GM20000 (cell line): ENCODE measurements at regions not wholly inside any gene's neighbourhood (a gene's known extent, or its start where the extent isn't known, plus 50 kb on each side); places are given as distances from the start of the nearest gene placed in this dataset.

ENCODE experiments used
- DNase-seq: peaks from one replicate; pipeline ENCODE4 v3.0.0; 2012; ENCODE audit warnings: low spot score
- CTCF ChIP-seq: IDR thresholded peaks from 2 replicates; pipeline ENCODE4 v1.5.1; 2012; ENCODE audit warnings: mild to moderate bottlenecking, control low read depth; ENCODE audit errors: extremely low read depth, missing control alignments

DNA sequence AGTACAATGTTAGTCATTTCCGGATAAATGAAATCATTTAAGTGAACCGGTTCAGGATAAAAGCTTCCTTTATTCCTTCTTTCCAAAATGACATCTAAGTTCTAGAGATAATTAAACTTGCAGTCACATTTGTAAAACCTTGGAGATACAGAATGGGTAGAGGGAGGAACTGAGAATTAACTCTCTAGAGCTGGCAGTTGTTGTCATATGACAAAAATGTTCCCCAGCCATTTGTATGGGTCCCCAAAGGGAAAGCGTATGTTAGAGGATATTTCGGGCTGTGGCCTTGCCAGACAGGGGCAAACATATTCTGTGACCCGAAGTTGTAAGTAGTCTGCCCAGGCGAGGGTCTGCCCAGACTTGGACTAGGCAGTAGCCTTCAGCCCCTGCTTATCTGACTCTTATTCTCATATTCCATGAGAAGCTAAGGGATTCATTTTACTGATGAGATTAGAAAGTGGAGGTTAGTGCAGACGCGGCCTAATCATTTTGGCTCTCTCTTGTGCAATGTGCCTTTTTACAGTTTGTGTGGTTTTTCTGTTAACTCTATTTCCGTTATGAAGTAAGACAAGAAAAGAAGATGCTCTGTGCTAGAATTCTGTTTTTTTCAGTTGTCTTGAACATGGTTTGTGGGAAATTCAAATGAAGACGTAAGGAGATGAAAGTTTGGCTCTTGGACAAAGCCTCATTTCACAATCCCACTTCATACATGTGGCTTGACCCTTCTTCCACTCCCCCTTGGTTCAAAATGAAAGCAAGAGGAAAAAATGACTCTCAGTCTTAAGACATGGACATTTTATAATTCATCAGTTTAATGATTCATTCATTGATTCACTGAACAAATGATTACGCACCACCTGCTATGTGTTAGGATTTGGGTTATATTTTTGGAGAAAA lies 2394.2 kb upstream of the AGA start:
- no peak for DNase-seq
- no peak for TF ChIP-seq CTCF

GRCh38 chr4:179843370-179843769 lies 2399.8 kb upstream of the TENM3 start:
- TF ChIP-seq CTCF, result no peak
- DNase-seq, result no peak

- no peak for TF ChIP-seq CTCF
- no peak for DNase-seq
Observed at GRCh38 chr4:179855469-179855868, 2387.7 kb upstream of the TENM3 start.

DNA sequence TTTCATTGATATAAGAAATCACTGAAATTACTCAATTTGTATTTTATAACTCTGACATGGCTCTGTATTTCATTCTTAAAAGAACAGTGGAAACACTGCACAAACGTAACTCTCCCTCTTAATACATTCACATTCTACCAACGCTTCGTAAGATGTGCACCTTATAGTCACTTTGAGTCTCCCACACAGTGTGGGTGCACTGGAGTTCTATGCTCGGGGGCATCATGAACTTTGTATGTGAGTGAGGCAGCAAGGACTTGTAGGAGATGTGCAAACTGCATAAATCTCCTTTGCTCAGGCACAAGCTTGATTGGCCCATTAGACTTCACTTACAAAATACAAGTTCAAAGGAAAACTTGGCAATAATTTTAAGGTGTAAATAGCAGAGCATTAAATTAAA lies 2385.0 kb upstream of the TENM3 start:
- no peak for TF ChIP-seq CTCF
- no peak for DNase-seq

GRCh38 chr4:179867300-179867878 lies 2375.8 kb upstream of the TENM3 start:
- peak; percentile 75 for TF ChIP-seq CTCF

GRCh38 chr4:179871726-179872125 lies 2371.5 kb upstream of the TENM3 start:
- DNase-seq, result no peak
- no peak for TF ChIP-seq CTCF

More at GRCh38 chr4:179867300-179867878, 2375.8 kb upstream of the TENM3 start:
- DNase-seq, result peak; percentile 58

- no peak for DNase-seq
- TF ChIP-seq CTCF, result no peak
Observed at GRCh38 chr4:179872755-179873154, 2370.4 kb upstream of the TENM3 start.
